PC-9 (cell line): ENCODE measurements at regions not wholly inside any gene's neighbourhood (a gene's known extent, or its start where the extent isn't known, plus 50 kb on each side); places are given as distances from the start of the nearest gene placed in this dataset.

ENCODE experiments used
- CTCF ChIP-seq: fragments of 200-600 bp; sonication (generic); conservative IDR thresholded peaks from 2 replicates; pipeline ENCODE4 v1.6.1; 2017; ENCODE audit warnings: mixed run types, antibody characterized with exemption, mild to moderate bottlenecking, moderate library complexity
- EZH2 ChIP-seq: fragments of 200-600 bp; sonication (generic); IDR thresholded peaks from 2 replicates; pipeline ENCODE4 v1.8.0; 2017; ENCODE audit warnings: antibody characterized with exemption, low read depth

GRCh38 chrX:4175221-4175620 lies 461.8 kb upstream of the PRKX start:
- TF ChIP-seq CTCF (no peak), EZH2 (no peak)
